ENCODE measurements at regions not wholly inside any gene's neighbourhood (a gene's known extent, or its start where the extent isn't known, plus 50 kb on each side); places are given as distances from the start of the nearest gene placed in this dataset.

GRCh38 chr14:101017209-101017608, 113.7 kb upstream of the RTL1 start:
- TF ChIP-seq, protein P1, sequence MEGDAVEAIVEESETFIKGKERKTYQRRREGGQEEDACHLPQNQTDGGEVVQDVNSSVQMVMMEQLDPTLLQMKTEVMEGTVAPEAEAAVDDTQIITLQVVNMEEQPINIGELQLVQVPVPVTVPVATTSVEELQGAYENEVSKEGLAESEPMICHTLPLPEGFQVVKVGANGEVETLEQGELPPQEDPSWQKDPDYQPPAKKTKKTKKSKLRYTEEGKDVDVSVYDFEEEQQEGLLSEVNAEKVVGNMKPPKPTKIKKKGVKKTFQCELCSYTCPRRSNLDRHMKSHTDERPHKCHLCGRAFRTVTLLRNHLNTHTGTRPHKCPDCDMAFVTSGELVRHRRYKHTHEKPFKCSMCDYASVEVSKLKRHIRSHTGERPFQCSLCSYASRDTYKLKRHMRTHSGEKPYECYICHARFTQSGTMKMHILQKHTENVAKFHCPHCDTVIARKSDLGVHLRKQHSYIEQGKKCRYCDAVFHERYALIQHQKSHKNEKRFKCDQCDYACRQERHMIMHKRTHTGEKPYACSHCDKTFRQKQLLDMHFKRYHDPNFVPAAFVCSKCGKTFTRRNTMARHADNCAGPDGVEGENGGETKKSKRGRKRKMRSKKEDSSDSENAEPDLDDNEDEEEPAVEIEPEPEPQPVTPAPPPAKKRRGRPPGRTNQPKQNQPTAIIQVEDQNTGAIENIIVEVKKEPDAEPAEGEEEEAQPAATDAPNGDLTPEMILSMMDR (IDR thresholded peaks at IDR 0.05), result no peak
- TF ChIP-seq POLR2A (IDR thresholded peaks at IDR 0.05), result no peak

Measured in right lobe of liver (tissue), 4 donors.